ENCODE measurements at regions not wholly inside any gene's neighbourhood (a gene's known extent, or its start where the extent isn't known, plus 50 kb on each side); places are given as distances from the start of the nearest gene placed in this dataset.

- no peak overlapping the region for H3K4me3 ChIP-seq (ENCODE audit: low read depth, low read length)
- no peak for TF ChIP-seq CTCF (IDR thresholded peaks at IDR 0.05; ENCODE audit: low read depth, low read length)
- DNase-seq (ENCODE audit: low read depth, low spot score), result no peak
- in situ Hi-C loops (cut with HindIII; ENCODE audit: low sequenced_read_pairs), result no loop called here
These were observed 339.6 kb downstream of the CHRM3 start for GRCh38 chr1:239725933-239726332.

- no peak for TF ChIP-seq CTCF (IDR thresholded peaks at IDR 0.05; ENCODE audit: low read depth, low read length)
- in situ Hi-C loops (cut with HindIII; ENCODE audit: low sequenced_read_pairs), result no loop called here
These were observed 344.0 kb downstream of the CHRM3 start for GRCh38 chr1:239730378-239730777.

GRCh38 chr1:239731082-239731748 is 344.8 kb downstream of the CHRM3 start:
- DNase-seq (ENCODE audit: low read depth, low spot score), result no peak
- H3K4me3 ChIP-seq (ENCODE audit: low read depth, low read length), result no peak overlapping the region
- no peak for TF ChIP-seq CTCF (IDR thresholded peaks at IDR 0.05; ENCODE audit: low read depth, low read length)
- in situ Hi-C loops (cut with HindIII; ENCODE audit: low sequenced_read_pairs), result no loop called here

More at GRCh38 chr1:239730378-239730777, 344.0 kb downstream of the CHRM3 start:
- DNase-seq (ENCODE audit: low read depth, low spot score), result no peak
- H3K4me3 ChIP-seq (ENCODE audit: low read depth, low read length), result no peak overlapping the region

- no peak for DNase-seq (ENCODE audit: low read depth, low spot score)
- H3K4me3 ChIP-seq (ENCODE audit: low read depth, low read length), result no peak overlapping the region
- in situ Hi-C loops (cut with HindIII; ENCODE audit: low sequenced_read_pairs), result no loop called here
- no peak for TF ChIP-seq CTCF (IDR thresholded peaks at IDR 0.05; ENCODE audit: low read depth, low read length)
These were observed 346.4 kb downstream of the CHRM3 start for GRCh38 chr1:239732770-239733169.

GRCh38 chr1:239733995-239734394 is 347.6 kb downstream of the CHRM3 start:
- in situ Hi-C loops (cut with HindIII; ENCODE audit: low sequenced_read_pairs), result no loop called here
- no peak for TF ChIP-seq CTCF (IDR thresholded peaks at IDR 0.05; ENCODE audit: low read depth, low read length)
- no peak overlapping the region for H3K4me3 ChIP-seq (ENCODE audit: low read depth, low read length)
- no peak for DNase-seq (ENCODE audit: low read depth, low spot score)

- in situ Hi-C loops (cut with HindIII; ENCODE audit: low sequenced_read_pairs), result no loop called here
- DNase-seq (ENCODE audit: low read depth, low spot score), result no peak
- no peak for TF ChIP-seq CTCF (IDR thresholded peaks at IDR 0.05; ENCODE audit: low read depth, low read length)
- no peak overlapping the region for H3K4me3 ChIP-seq (ENCODE audit: low read depth, low read length)
These were observed 348.7 kb downstream of the CHRM3 start for GRCh38 chr1:239735111-239735510.
